ENCODE measurements at regions not wholly inside any gene's neighbourhood (a gene's known extent, or its start where the extent isn't known, plus 50 kb on each side); places are given as distances from the start of the nearest gene placed in this dataset.

GRCh38 chr1:98104289-98104688 is 183.5 kb upstream of the DPYD start:
- no peak for TF ChIP-seq CTCF (IDR thresholded peaks at IDR 0.05; ENCODE audit: poor library complexity, severe bottlenecking)
- no peak for TF ChIP-seq EZH2 (IDR thresholded peaks at IDR 0.05; ENCODE audit: borderline replicate concordance, insufficient read depth, low read length, poor library complexity, severe bottlenecking)
- TF ChIP-seq POLR2AphosphoS5 (IDR thresholded peaks at IDR 0.05), result no peak
- no peak for TF ChIP-seq REST (IDR thresholded peaks at IDR 0.05; ENCODE audit: borderline replicate concordance)
